ENCODE measurements at regions not wholly inside any gene's neighbourhood (a gene's known extent, or its start where the extent isn't known, plus 50 kb on each side); places are given as distances from the start of the nearest gene placed in this dataset.

GRCh38 chr7:126228356-126229061, 1024.2 kb downstream of the GRM8 start:
- Histone ChIP-seq H3K27ac (no peak overlapping the region), H3K36me3 (no peaks in the 10 kb centered on the region), H3K4me1 (ENCODE audit: control insufficient read depth in 1 of 2, low read depth in 2 of 2) (no peaks in the 10 kb centered on the region), H3K4me3 (no peak overlapping the region), H3K27me3 (replicated peaks; ENCODE audit: insufficient read depth) (no peaks in the 10 kb centered on the region), H3K9me3 (no peaks in the 10 kb centered on the region)
- ATAC-seq (ENCODE audit: insufficient number of reproducible peaks, low FRiP score, low read depth) = no peak
- DNase-seq (ENCODE audit: low spot score) = no peak
- TF ChIP-seq, protein P1, sequence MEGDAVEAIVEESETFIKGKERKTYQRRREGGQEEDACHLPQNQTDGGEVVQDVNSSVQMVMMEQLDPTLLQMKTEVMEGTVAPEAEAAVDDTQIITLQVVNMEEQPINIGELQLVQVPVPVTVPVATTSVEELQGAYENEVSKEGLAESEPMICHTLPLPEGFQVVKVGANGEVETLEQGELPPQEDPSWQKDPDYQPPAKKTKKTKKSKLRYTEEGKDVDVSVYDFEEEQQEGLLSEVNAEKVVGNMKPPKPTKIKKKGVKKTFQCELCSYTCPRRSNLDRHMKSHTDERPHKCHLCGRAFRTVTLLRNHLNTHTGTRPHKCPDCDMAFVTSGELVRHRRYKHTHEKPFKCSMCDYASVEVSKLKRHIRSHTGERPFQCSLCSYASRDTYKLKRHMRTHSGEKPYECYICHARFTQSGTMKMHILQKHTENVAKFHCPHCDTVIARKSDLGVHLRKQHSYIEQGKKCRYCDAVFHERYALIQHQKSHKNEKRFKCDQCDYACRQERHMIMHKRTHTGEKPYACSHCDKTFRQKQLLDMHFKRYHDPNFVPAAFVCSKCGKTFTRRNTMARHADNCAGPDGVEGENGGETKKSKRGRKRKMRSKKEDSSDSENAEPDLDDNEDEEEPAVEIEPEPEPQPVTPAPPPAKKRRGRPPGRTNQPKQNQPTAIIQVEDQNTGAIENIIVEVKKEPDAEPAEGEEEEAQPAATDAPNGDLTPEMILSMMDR (IDR thresholded peaks at IDR 0.05) = no peak

GRCh38 chr7:126227643-126228042, 1025.1 kb downstream of the GRM8 start:
- Histone ChIP-seq H3K27ac (no peak overlapping the region), H3K9me3 (no peaks in the 10 kb centered on the region), H3K27me3 (replicated peaks; ENCODE audit: insufficient read depth) (no peaks in the 10 kb centered on the region), H3K36me3 (no peaks in the 10 kb centered on the region), H3K4me1 (ENCODE audit: control insufficient read depth in 1 of 2, low read depth in 2 of 2) (no peaks in the 10 kb centered on the region), H3K4me3 (no peak overlapping the region)
- DNase-seq (ENCODE audit: low spot score) = no peak
- ATAC-seq (ENCODE audit: insufficient number of reproducible peaks, low FRiP score, low read depth) = no peak
- TF ChIP-seq, protein P1 (IDR thresholded peaks at IDR 0.05) = no peak

DNA sequence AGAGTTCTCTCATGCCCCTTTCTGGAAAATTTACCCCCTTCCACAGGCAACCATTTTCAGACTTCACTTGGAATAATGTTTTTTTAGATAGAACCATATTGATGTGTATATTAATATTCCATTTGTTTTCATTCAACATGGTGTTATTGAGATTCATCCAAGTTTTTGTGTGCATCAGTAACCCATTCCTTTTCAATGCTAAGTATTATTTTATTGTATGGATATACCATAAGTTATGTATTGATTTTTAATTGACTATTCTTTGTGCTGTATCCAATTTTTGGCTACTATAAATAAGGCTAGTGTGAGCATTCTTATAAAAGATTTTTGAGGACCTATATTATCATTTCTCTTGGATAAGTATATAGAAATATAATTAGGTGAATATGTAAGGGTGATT, 1025.7 kb downstream of the GRM8 start:
- Histone ChIP-seq H3K4me3 (no peak overlapping the region), H3K27me3 (replicated peaks; ENCODE audit: insufficient read depth) (no peaks in the 10 kb centered on the region), H3K36me3 (no peaks in the 10 kb centered on the region), H3K9me3 (no peaks in the 10 kb centered on the region), H3K27ac (no peak overlapping the region), H3K4me1 (ENCODE audit: control insufficient read depth in 1 of 2, low read depth in 2 of 2) (no peaks in the 10 kb centered on the region)
- DNase-seq (ENCODE audit: low spot score) (no peak), ATAC-seq (ENCODE audit: insufficient number of reproducible peaks, low FRiP score, low read depth) (no peak)
- TF ChIP-seq, protein P1 (IDR thresholded peaks at IDR 0.05) = no peak

DNA sequence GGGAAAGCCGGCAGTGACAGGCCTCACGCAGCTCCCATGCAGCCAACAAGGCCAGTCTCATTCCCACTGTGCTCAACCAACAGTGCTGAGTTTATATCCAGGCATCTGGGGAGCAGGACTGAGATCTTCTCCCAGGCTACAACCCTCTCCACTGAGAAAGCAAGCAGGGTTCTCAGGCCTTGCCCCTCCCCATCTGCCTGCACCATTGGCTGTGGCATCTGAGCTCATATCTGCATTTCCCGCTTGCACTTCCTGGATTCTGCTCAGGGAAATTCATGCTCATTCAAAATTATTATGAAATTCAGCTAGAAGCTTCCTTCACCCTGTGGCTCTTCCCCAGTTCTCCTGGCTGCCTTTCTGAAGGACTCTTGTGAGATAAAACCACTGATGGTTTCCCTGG, 1029.0 kb downstream of the GRM8 start:
- Histone ChIP-seq H3K4me1 (ENCODE audit: control insufficient read depth in 1 of 2, low read depth in 2 of 2) (no peaks in the 10 kb centered on the region), H3K9me3 (no peaks in the 10 kb centered on the region), H3K27ac (no peak overlapping the region), H3K4me3 (no peak overlapping the region), H3K27me3 (replicated peaks; ENCODE audit: insufficient read depth) (no peaks in the 10 kb centered on the region), H3K36me3 (no peaks in the 10 kb centered on the region)
- TF ChIP-seq, protein P1 (IDR thresholded peaks at IDR 0.05) = no peak
- no peak for DNase-seq (ENCODE audit: low spot score)
- no peak for ATAC-seq (ENCODE audit: insufficient number of reproducible peaks, low FRiP score, low read depth)

DNA sequence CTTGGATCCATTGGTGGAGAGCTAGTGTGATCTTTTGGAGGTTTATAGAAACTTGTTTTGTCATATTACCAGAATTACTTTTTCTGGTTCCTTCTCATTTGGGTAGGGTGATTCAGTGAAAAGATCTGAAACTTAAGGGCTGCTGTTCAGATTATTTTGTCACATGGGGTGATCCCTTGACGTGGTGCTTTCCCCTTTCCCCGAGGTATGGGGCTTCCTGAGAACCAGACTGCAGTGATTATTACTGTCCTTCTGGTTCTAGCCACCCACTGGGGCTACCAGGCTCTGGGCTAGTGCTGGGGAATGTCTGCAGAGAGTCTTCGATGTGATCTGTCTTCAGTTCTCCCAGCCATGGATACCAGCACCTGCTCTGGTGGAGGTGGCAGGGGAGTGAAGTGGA, 1030.0 kb downstream of the GRM8 start:
- no peaks in the 10 kb centered on the region for H3K9me3 ChIP-seq
- DNase-seq (ENCODE audit: low spot score) (no peak), ATAC-seq (ENCODE audit: insufficient number of reproducible peaks, low FRiP score, low read depth) (no peak)
- no peak overlapping the region for H3K27ac ChIP-seq
- no peaks in the 10 kb centered on the region for H3K36me3 ChIP-seq
- TF ChIP-seq, protein P1 (IDR thresholded peaks at IDR 0.05) = no peak
- no peaks in the 10 kb centered on the region for H3K27me3 ChIP-seq (replicated peaks; ENCODE audit: insufficient read depth)
- H3K4me1 ChIP-seq (ENCODE audit: control insufficient read depth in 1 of 2, low read depth in 2 of 2) = no peaks in the 10 kb centered on the region
- H3K4me3 ChIP-seq = no peak overlapping the region
